WTC11 (cell line): ENCODE measurements at regions not wholly inside any gene's neighbourhood (a gene's known extent, or its start where the extent isn't known, plus 50 kb on each side); places are given as distances from the start of the nearest gene placed in this dataset.

ENCODE experiments used
- ATAC-seq: fragments of 200-7000 bp; cut with Tn5 transposase; 2 replicates; pipeline ENCODE4 v1.10.0; 2021; ENCODE audit warnings: mild to moderate bottlenecking, moderate library complexity
- CTCF ChIA-PET: fragments of 300-600 bp; sonication (Branson Sonifier 250); formaldehyde crosslinking; loops from one replicate; lab custom pipeline; 2021; ENCODE audit warnings: antibody characterized with exemption; lab: Charles Lee
- POLR2A ChIA-PET: fragments of 350-600 bp; sonication (Branson Sonifier 250); formaldehyde crosslinking; loops from one replicate; lab custom pipeline; 2021; ENCODE audit warnings: antibody characterized with exemption; lab: Charles Lee
- DNase-seq: peaks from one replicate; pipeline ENCODE4 v3.0.0; 2021; ENCODE audit warnings: low spot score
- H3K27ac Mint-ChIP-seq: 2 replicates; pipeline ENCODE4 v1.8.0; 2021; ENCODE audit warnings: mixed read lengths
- H3K27me3 Mint-ChIP-seq: 2 replicates; pipeline ENCODE4 v1.8.0; 2021; ENCODE audit warnings: low read depth, mild to moderate bottlenecking, moderate library complexity, mixed read lengths
- H3K36me3 Mint-ChIP-seq: 2 replicates; pipeline ENCODE4 v1.8.0; 2021; ENCODE audit warnings: mixed read lengths
- H3K4me1 Mint-ChIP-seq: 2 replicates; pipeline ENCODE4 v1.8.0; 2022; ENCODE audit warnings: mixed read lengths
- H3K4me3 Mint-ChIP-seq: 2 replicates; pipeline ENCODE4 v1.8.0; 2021; ENCODE audit warnings: mild to moderate bottlenecking, moderate library complexity, mixed read lengths
- H3K9me3 Mint-ChIP-seq: 2 replicates; pipeline ENCODE4 v1.8.0; 2021; ENCODE audit warnings: mixed read lengths
- CREB1 ChIP-seq: sonication (generic); formaldehyde crosslinking; IDR thresholded peaks from 2 replicates; pipeline ENCODE4 v1.8.0; 2023; ENCODE audit warnings: mild to moderate bottlenecking, missing genetic modification reagents
- ESRRA ChIP-seq: sonication (generic); formaldehyde crosslinking; IDR thresholded peaks from 2 replicates; pipeline ENCODE4 v1.8.1; 2022; ENCODE audit warnings: mild to moderate bottlenecking, missing genetic modification reagents, borderline replicate concordance
- FOXP1 ChIP-seq: sonication (generic); formaldehyde crosslinking; IDR thresholded peaks from 2 replicates; pipeline ENCODE4 v1.8.0; 2022; ENCODE audit warnings: missing genetic modification reagents, mild to moderate bottlenecking, moderate library complexity, borderline replicate concordance
- IRF2 ChIP-seq: sonication (generic); formaldehyde crosslinking; IDR thresholded peaks from 2 replicates; pipeline ENCODE4 v1.8.0; 2022; ENCODE audit warnings: low read depth, missing genetic modification reagents, borderline replicate concordance
- KAT7 ChIP-seq: sonication (generic); formaldehyde crosslinking; IDR thresholded peaks from 2 replicates; pipeline ENCODE4 v1.8.1; 2023; ENCODE audit warnings: missing genetic modification reagents, mild to moderate bottlenecking, borderline replicate concordance
- MXD4 ChIP-seq: fragments of 250-450 bp; sonication (Bioruptor Pico); IDR thresholded peaks from 2 replicates; pipeline ENCODE4 v1.8.0; 2021; ENCODE audit warnings: mild to moderate bottlenecking, moderate library complexity, borderline replicate concordance
- NFATC4 ChIP-seq: fragments of 250-450 bp; sonication (Bioruptor Pico); IDR thresholded peaks from 2 replicates; pipeline ENCODE4 v1.9.0; 2021; ENCODE audit warnings: mild to moderate bottlenecking
- RORB ChIP-seq: fragments of 250-450 bp; sonication (Bioruptor Pico); IDR thresholded peaks from 2 replicates; pipeline ENCODE4 v1.9.0; 2021; ENCODE audit warnings: mild to moderate bottlenecking
- TP53 ChIP-seq: sonication (generic); formaldehyde crosslinking; IDR thresholded peaks from 2 replicates; pipeline ENCODE4 v1.8.1; 2023; ENCODE audit warnings: mild to moderate bottlenecking, missing genetic modification reagents
- ZNF121 ChIP-seq: sonication (generic); formaldehyde crosslinking; IDR thresholded peaks from 2 replicates; pipeline ENCODE4 v1.8.0; 2023; ENCODE audit warnings: missing genetic modification reagents
- ZNF423 ChIP-seq: fragments of 250-450 bp; sonication (Bioruptor Pico); IDR thresholded peaks from 2 replicates; pipeline ENCODE4 v2.1.2; 2022; ENCODE audit warnings: mild to moderate bottlenecking, moderate library complexity
- TF ChIP-seq, protein P1 (sequence below): sonication (generic); formaldehyde crosslinking; IDR thresholded peaks from 2 replicates; pipeline ENCODE4 v1.8.1; 2022; ENCODE audit warnings: low read depth, mild to moderate bottlenecking, moderate library complexity, missing genetic modification reagents, borderline replicate concordance
- TF ChIP-seq, protein P2 (sequence below): sonication (generic); formaldehyde crosslinking; IDR thresholded peaks from 2 replicates; pipeline ENCODE4 v1.8.0; 2023; ENCODE audit warnings: missing genetic modification reagents, mild to moderate bottlenecking, borderline replicate concordance
- TF ChIP-seq, protein P3 (sequence below): sonication (generic); formaldehyde crosslinking; IDR thresholded peaks from 2 replicates; pipeline ENCODE4 v1.8.0; 2022; ENCODE audit warnings: mild to moderate bottlenecking, missing genetic modification reagents
- TF ChIP-seq, protein P4 (sequence below): sonication (generic); formaldehyde crosslinking; IDR thresholded peaks from 2 replicates; pipeline ENCODE4 v1.8.1; 2023; ENCODE audit warnings: mild to moderate bottlenecking, missing genetic modification reagents, moderate library complexity
- TF ChIP-seq, protein P5 (sequence below): sonication (generic); formaldehyde crosslinking; IDR thresholded peaks from 2 replicates; pipeline ENCODE4 v1.8.1; 2022; ENCODE audit warnings: low read depth, missing genetic modification reagents, borderline replicate concordance
- TF ChIP-seq, protein P6 (sequence below): sonication (generic); formaldehyde crosslinking; IDR thresholded peaks from 2 replicates; pipeline ENCODE4 v1.8.1; 2023; ENCODE audit warnings: mild to moderate bottlenecking, missing genetic modification reagents

DNA sequence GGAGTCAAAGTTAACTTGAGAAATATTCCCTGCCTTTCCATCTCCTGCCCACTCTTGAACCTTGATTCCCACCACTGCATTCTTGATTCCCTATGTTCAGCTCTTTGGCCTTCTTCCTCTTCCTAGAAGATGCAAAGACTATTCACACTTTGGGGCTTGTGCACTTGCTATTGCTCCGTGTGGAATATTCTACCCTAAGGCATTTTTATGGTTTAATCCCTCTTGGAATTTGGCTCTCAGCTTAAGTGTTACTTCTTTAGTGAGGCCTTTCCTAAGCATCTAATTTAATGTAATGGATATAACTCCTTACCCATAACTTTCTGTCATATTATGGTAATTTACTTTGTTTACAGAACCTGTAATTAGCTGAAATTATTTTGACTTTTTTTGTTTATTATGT, 318.9 kb upstream of the COL8A1 start:
- no peak for ATAC-seq

DNA sequence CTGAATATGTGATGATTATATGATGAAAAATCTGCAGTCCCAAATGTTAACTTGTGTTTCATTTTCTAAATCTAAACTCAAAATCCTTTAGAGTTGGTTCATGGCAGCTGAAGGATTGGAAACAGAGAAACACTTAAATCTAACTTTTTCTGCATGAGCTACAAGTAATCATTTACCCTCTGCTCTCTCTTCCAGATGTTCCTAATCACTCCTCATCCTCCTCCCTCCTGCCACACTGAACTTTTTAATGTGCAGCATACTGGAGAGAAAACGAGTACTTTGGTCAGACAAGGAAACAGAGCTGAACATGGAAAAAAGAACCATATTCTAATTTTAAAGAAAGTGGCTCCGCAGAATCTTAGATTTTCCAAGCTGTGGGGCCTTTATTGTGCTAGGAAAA, 321.2 kb upstream of the COL8A1 start:
- Mint-ChIP-seq H3K36me3 (no peaks in the 10 kb centered on the region), H3K4me1 (no peaks in the 10 kb centered on the region), H3K27me3 (no peaks in the 10 kb centered on the region), H3K4me3 (no peak overlapping the region)
- DNase-seq (no peak), ATAC-seq (no peak)
- ChIA-PET POLR2A (no interaction called here), CTCF (no interaction called here)
- TF ChIP-seq ESRRA = no peak
- TF ChIP-seq MXD4 = no peak
- TF ChIP-seq, protein P1, sequence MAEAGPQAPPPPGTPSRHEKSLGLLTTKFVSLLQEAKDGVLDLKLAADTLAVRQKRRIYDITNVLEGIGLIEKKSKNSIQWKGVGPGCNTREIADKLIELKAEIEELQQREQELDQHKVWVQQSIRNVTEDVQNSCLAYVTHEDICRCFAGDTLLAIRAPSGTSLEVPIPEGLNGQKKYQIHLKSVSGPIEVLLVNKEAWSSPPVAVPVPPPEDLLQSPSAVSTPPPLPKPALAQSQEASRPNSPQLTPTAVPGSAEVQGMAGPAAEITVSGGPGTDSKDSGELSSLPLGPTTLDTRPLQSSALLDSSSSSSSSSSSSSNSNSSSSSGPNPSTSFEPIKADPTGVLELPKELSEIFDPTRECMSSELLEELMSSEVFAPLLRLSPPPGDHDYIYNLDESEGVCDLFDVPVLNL (CRISPR knock-in tag) = no peak
- no peak for TF ChIP-seq KAT7 (CRISPR knock-in tag)
- TF ChIP-seq CREB1 = no peak
- TF ChIP-seq, protein P2, sequence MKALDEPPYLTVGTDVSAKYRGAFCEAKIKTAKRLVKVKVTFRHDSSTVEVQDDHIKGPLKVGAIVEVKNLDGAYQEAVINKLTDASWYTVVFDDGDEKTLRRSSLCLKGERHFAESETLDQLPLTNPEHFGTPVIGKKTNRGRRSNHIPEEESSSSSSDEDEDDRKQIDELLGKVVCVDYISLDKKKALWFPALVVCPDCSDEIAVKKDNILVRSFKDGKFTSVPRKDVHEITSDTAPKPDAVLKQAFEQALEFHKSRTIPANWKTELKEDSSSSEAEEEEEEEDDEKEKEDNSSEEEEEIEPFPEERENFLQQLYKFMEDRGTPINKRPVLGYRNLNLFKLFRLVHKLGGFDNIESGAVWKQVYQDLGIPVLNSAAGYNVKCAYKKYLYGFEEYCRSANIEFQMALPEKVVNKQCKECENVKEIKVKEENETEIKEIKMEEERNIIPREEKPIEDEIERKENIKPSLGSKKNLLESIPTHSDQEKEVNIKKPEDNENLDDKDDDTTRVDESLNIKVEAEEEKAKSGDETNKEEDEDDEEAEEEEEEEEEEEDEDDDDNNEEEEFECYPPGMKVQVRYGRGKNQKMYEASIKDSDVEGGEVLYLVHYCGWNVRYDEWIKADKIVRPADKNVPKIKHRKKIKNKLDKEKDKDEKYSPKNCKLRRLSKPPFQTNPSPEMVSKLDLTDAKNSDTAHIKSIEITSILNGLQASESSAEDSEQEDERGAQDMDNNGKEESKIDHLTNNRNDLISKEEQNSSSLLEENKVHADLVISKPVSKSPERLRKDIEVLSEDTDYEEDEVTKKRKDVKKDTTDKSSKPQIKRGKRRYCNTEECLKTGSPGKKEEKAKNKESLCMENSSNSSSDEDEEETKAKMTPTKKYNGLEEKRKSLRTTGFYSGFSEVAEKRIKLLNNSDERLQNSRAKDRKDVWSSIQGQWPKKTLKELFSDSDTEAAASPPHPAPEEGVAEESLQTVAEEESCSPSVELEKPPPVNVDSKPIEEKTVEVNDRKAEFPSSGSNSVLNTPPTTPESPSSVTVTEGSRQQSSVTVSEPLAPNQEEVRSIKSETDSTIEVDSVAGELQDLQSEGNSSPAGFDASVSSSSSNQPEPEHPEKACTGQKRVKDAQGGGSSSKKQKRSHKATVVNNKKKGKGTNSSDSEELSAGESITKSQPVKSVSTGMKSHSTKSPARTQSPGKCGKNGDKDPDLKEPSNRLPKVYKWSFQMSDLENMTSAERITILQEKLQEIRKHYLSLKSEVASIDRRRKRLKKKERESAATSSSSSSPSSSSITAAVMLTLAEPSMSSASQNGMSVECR (CRISPR knock-in tag) = no peak
- no peak for TF ChIP-seq NFATC4 (CRISPR knock-in tag)
- TF ChIP-seq, all 79 proteins: peak for 0
- no peak overlapping the region for H3K27ac Mint-ChIP-seq
- peaks cover 6% of the 10 kb centered on the region for H3K9me3 Mint-ChIP-seq

More for the DNA sequence above, 318.9 kb upstream of the COL8A1 start:
- H3K36me3 Mint-ChIP-seq = no peaks in the 10 kb centered on the region
- TF ChIP-seq ZNF423 (CRISPR knock-in tag) = no peak
- TF ChIP-seq TP53 (CRISPR knock-in tag) = no peak
- H3K4me1 Mint-ChIP-seq = no peaks in the 10 kb centered on the region
- no peaks in the 10 kb centered on the region for H3K9me3 Mint-ChIP-seq
- H3K4me3 Mint-ChIP-seq = no peak overlapping the region
- POLR2A ChIA-PET = no interaction called here
- H3K27me3 Mint-ChIP-seq = no peaks in the 10 kb centered on the region
- H3K27ac Mint-ChIP-seq = no peak overlapping the region
- CTCF ChIA-PET = no interaction called here
- DNase-seq = no peak

DNA sequence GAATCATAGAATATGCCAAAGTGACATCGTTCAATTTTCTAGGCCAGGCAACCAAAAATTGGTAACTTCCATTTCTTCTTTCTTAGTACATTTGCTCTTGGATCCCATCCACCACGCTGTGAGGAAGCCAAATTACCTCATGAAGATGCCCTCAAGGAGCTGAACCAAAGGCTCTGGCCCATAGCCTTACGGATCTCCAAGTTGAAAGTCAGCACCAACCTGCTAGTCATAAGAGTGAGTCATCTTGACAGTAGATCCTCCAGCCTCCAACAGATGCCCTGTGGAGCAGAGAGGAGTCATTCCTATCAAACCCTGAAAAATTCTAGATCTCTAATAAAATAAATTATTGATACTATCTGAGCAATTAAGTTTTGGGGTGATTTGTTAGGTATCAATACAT, 322.5 kb upstream of the COL8A1 start:
- H3K36me3 Mint-ChIP-seq = no peaks in the 10 kb centered on the region
- ATAC-seq = no peak
- H3K4me1 Mint-ChIP-seq = no peaks in the 10 kb centered on the region
- DNase-seq = no peak
- ChIA-PET POLR2A (no interaction called here), CTCF (no interaction called here)
- H3K4me3 Mint-ChIP-seq = no peak overlapping the region
- peaks cover 10% of the 10 kb centered on the region for H3K9me3 Mint-ChIP-seq
- H3K27me3 Mint-ChIP-seq = no peaks in the 10 kb centered on the region
- H3K27ac Mint-ChIP-seq = no peak overlapping the region
- TF ChIP-seq RORB (CRISPR knock-in tag) (no peak), IRF2 (CRISPR knock-in tag) (no peak), FOXP1 (no peak), ZNF121 (CRISPR knock-in tag) (no peak)
- TF ChIP-seq, protein P3, sequence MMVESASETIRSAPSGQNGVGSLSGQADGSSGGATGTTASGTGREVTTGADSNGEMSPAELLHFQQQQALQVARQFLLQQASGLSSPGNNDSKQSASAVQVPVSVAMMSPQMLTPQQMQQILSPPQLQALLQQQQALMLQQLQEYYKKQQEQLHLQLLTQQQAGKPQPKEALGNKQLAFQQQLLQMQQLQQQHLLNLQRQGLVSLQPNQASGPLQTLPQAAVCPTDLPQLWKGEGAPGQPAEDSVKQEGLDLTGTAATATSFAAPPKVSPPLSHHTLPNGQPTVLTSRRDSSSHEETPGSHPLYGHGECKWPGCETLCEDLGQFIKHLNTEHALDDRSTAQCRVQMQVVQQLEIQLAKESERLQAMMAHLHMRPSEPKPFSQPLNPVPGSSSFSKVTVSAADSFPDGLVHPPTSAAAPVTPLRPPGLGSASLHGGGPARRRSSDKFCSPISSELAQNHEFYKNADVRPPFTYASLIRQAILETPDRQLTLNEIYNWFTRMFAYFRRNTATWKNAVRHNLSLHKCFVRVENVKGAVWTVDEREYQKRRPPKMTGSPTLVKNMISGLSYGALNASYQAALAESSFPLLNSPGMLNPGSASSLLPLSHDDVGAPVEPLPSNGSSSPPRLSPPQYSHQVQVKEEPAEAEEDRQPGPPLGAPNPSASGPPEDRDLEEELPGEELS = no peak
- TF ChIP-seq, protein P2 (CRISPR knock-in tag) = no peak
- TF ChIP-seq, protein P4, sequence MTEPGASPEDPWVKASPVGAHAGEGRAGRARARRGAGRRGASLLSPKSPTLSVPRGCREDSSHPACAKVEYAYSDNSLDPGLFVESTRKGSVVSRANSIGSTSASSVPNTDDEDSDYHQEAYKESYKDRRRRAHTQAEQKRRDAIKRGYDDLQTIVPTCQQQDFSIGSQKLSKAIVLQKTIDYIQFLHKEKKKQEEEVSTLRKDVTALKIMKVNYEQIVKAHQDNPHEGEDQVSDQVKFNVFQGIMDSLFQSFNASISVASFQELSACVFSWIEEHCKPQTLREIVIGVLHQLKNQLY (CRISPR knock-in tag) = no peak
- TF ChIP-seq, protein P5, sequence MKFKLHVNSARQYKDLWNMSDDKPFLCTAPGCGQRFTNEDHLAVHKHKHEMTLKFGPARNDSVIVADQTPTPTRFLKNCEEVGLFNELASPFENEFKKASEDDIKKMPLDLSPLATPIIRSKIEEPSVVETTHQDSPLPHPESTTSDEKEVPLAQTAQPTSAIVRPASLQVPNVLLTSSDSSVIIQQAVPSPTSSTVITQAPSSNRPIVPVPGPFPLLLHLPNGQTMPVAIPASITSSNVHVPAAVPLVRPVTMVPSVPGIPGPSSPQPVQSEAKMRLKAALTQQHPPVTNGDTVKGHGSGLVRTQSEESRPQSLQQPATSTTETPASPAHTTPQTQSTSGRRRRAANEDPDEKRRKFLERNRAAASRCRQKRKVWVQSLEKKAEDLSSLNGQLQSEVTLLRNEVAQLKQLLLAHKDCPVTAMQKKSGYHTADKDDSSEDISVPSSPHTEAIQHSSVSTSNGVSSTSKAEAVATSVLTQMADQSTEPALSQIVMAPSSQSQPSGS (CRISPR knock-in tag) = no peak
- TF ChIP-seq, protein P6, sequence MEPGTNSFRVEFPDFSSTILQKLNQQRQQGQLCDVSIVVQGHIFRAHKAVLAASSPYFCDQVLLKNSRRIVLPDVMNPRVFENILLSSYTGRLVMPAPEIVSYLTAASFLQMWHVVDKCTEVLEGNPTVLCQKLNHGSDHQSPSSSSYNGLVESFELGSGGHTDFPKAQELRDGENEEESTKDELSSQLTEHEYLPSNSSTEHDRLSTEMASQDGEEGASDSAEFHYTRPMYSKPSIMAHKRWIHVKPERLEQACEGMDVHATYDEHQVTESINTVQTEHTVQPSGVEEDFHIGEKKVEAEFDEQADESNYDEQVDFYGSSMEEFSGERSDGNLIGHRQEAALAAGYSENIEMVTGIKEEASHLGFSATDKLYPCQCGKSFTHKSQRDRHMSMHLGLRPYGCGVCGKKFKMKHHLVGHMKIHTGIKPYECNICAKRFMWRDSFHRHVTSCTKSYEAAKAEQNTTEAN (CRISPR knock-in tag) = no peak
